H9 (cell line): ENCODE measurements at regions not wholly inside any gene's neighbourhood (a gene's known extent, or its start where the extent isn't known, plus 50 kb on each side); places are given as distances from the start of the nearest gene placed in this dataset.

Experiments
- DNase-seq: peaks from one replicate; pipeline ENCODE4 v3.0.0-alpha.2; 2017
- H2AFZ ChIP-seq: one replicate; pipeline ENCODE4 v1.6.1; 2013; ENCODE audit warnings: mild to moderate bottlenecking, low read length, control low read depth, moderate library complexity
- H2AK5ac ChIP-seq: 2 replicates; pipeline ENCODE4 v1.6.1; 2013; ENCODE audit warnings: low read length, control low read depth, mixed read lengths; ENCODE audit not compliant: insufficient read length
- H2BK120ac ChIP-seq: one replicate; pipeline ENCODE4 v1.6.1; 2013; ENCODE audit warnings: low read depth, mild to moderate bottlenecking, low read length, control low read depth, inconsistent platforms; ENCODE audit not compliant: poor library complexity, severe bottlenecking
- H2BK12ac ChIP-seq: 2 replicates; pipeline ENCODE4 v1.6.1; 2013; ENCODE audit warnings: low read length, control low read depth, mixed read lengths, low read depth; ENCODE audit not compliant: insufficient read length
- H2BK15ac ChIP-seq: 2 replicates; pipeline ENCODE4 v1.6.1; 2013; ENCODE audit warnings: low read depth, low read length, control low read depth
- H2BK20ac ChIP-seq: one replicate; pipeline ENCODE4 v1.6.1; 2013; ENCODE audit warnings: low read depth, mild to moderate bottlenecking, low read length, control low read depth, inconsistent platforms; ENCODE audit not compliant: poor library complexity, severe bottlenecking
- H2BK5ac ChIP-seq: 2 replicates; pipeline ENCODE4 v1.6.1; 2013; ENCODE audit warnings: low read length, control low read depth, mixed read lengths; ENCODE audit not compliant: insufficient read length
- H3K14ac ChIP-seq: 2 replicates; pipeline ENCODE4 v1.6.1; 2013; ENCODE audit warnings: low read length, control low read depth; ENCODE audit not compliant: insufficient read depth
- H3K18ac ChIP-seq: 2 replicates; pipeline ENCODE4 v1.6.1; 2013; ENCODE audit warnings: low read depth, mild to moderate bottlenecking, mixed read lengths, low read length, control low read depth; ENCODE audit not compliant: insufficient read length
- H3K23ac ChIP-seq: 2 replicates; pipeline ENCODE4 v1.6.1; 2013; ENCODE audit warnings: low read length, control low read depth, mixed read lengths, low read depth; ENCODE audit not compliant: insufficient read length
- H3K23me2 ChIP-seq: 2 replicates; pipeline ENCODE4 v1.6.1; 2013; ENCODE audit warnings: low read depth, mild to moderate bottlenecking, mixed read lengths, low read length, control low read depth; ENCODE audit not compliant: insufficient read length, poor library complexity, severe bottlenecking
- H3K27ac ChIP-seq: 2 replicates; pipeline ENCODE4 v1.5.1; 2013; ENCODE audit warnings: low read length, control low read depth, mixed read lengths, low read depth; ENCODE audit not compliant: insufficient read length
- H3K27me3 ChIP-seq: 2 replicates; pipeline ENCODE4 v1.6.1; 2013; ENCODE audit warnings: low read length, control low read depth, inconsistent platforms; ENCODE audit not compliant: insufficient read depth
- H3K4ac ChIP-seq: 2 replicates; pipeline ENCODE4 v1.6.1; 2013; ENCODE audit warnings: low read depth, mild to moderate bottlenecking, control low read depth, inconsistent platforms, low read length, moderate library complexity
- H3K4me1 ChIP-seq: 2 replicates; pipeline ENCODE4 v1.6.1; 2013; ENCODE audit warnings: low read length, control low read depth, inconsistent platforms; ENCODE audit not compliant: insufficient read depth
- H3K4me2 ChIP-seq: 2 replicates; pipeline ENCODE4 v1.6.1; 2013; ENCODE audit warnings: low read length, control low read depth, mixed read lengths; ENCODE audit not compliant: insufficient read length, insufficient read depth
- H3K56ac ChIP-seq: 2 replicates; pipeline ENCODE4 v1.6.1; 2013; ENCODE audit warnings: low read depth, mild to moderate bottlenecking, mixed read lengths, low read length, control low read depth; ENCODE audit not compliant: insufficient read length
- H3K79me1 ChIP-seq: 2 replicates; pipeline ENCODE4 v1.6.1; 2013; ENCODE audit warnings: low read depth, mild to moderate bottlenecking, moderate library complexity, low read length, control low read depth, inconsistent platforms; ENCODE audit not compliant: insufficient read depth, poor library complexity, severe bottlenecking
- H3K79me2 ChIP-seq: 2 replicates; pipeline ENCODE4 v1.6.1; 2013; ENCODE audit warnings: low read length, control low read depth, inconsistent platforms; ENCODE audit not compliant: insufficient read depth
- H3K9ac ChIP-seq: 2 replicates; pipeline ENCODE4 v1.6.1; 2013; ENCODE audit warnings: low read length, control low read depth, mixed read lengths; ENCODE audit not compliant: insufficient read length; ENCODE audit errors: extremely low read depth
- H3K9me3 ChIP-seq: one replicate; pipeline ENCODE4 v1.6.1; 2013; ENCODE audit warnings: low read depth, low read length, inconsistent platforms; ENCODE audit not compliant: control insufficient read depth
- H3T11ph ChIP-seq: one replicate; pipeline ENCODE4 v1.6.1; 2013; ENCODE audit warnings: mild to moderate bottlenecking, low read length, control low read depth, inconsistent platforms
- H4K20me1 ChIP-seq: one replicate; pipeline ENCODE4 v1.6.1; 2013; ENCODE audit not compliant: control insufficient read depth, insufficient read length, insufficient read depth
- H4K5ac ChIP-seq: 2 replicates; pipeline ENCODE4 v1.6.1; 2013; ENCODE audit warnings: low read depth, mild to moderate bottlenecking, mixed read lengths, low read length, control low read depth; ENCODE audit not compliant: insufficient read length
- H4K8ac ChIP-seq: replicated peaks from 2 replicates; pipeline ENCODE4 v1.6.1; 2013; ENCODE audit warnings: low read length, control low read depth, mixed read lengths, low read depth; ENCODE audit not compliant: insufficient read length
- H4K91ac ChIP-seq: 2 replicates; pipeline ENCODE4 v1.6.1; 2013; ENCODE audit warnings: low read depth, mild to moderate bottlenecking, moderate library complexity, mixed read lengths, low read length, control low read depth; ENCODE audit not compliant: insufficient read length
- H3K27ac Mint-ChIP-seq, 3 experiments: 2 replicates in 2 of 3; 3 replicates in 1 of 3; pipeline ENCODE4 v1.8.0; 2020 to 2021; ENCODE audit warnings: mixed read lengths in 3 of 3, mild to moderate bottlenecking in 1 of 3, moderate library complexity in 1 of 3
- H3K27me3 Mint-ChIP-seq: 2 replicates; pipeline ENCODE4 v1.8.0; 2021; ENCODE audit warnings: low read depth, mild to moderate bottlenecking, moderate library complexity, mixed read lengths
- H3K36me3 Mint-ChIP-seq, 3 experiments: 2 replicates in 2 of 3; 3 replicates in 1 of 3; pipeline ENCODE4 v1.8.0; 2020 to 2021; ENCODE audit warnings: low read depth in 3 of 3, mixed read lengths in 3 of 3; ENCODE audit not compliant: insufficient read depth in 1 of 3
- H3K4me1 Mint-ChIP-seq, 2 experiments: 2 replicates each; pipeline ENCODE4 v1.8.0; 2020; ENCODE audit warnings: mixed read lengths in 2 of 2
- H3K4me3 Mint-ChIP-seq, 2 experiments: 2 replicates in 1 of 2; 3 replicates in 1 of 2; pipeline ENCODE4 v1.8.0; 2020 to 2021; ENCODE audit warnings: mild to moderate bottlenecking in 2 of 2, mixed read lengths in 2 of 2, moderate library complexity in 1 of 2
- H3K9me3 Mint-ChIP-seq, 2 experiments: 2 replicates in 1 of 2; 3 replicates in 1 of 2; pipeline ENCODE4 v1.8.0; 2020; ENCODE audit warnings: mild to moderate bottlenecking in 2 of 2, mixed read lengths in 2 of 2, moderate library complexity in 1 of 2
- WGBS: extraction: QIAGEN DNeasy Blood & Tissue Kit; methylation state at CpG from one replicate; pipeline ENCODE4 v1.1.7; 2013; ENCODE audit warnings: missing lambda C conversion rate, low lambda C conversion rate, mixed read lengths; ENCODE audit not compliant: insufficient read length; ENCODE audit errors: extremely low coverage; 5-methylcytosine and 5-hydroxymethylcytosine counted together
- TF ChIP-seq, protein P1 (sequence below): fragments of 200-600 bp; sonication (generic); conservative IDR thresholded peaks from 3 replicates; pipeline ENCODE4 v1.8.0; 2021; ENCODE audit warnings: antibody characterized with exemption, mild to moderate bottlenecking

DNA sequence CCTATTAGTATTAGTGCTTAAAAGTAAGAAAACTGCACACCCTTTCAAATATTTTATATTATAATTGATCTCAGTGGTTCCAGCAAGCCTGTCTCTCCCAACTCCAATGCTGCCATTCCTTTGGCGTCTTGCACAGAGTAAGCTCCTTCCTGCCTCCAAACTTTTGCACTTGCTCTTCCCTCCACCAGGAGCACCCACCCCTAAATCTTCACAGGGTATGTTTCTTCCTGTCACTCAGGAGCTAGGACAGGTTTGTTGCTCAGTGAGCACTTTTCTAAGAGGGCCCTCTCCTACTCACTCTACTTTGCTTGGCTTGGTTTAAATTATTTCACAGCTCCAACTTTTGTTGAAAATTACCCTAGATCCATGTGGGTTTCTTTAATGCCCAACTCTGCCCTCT lies 189.1 kb upstream of the ADRA1B start:
- H3K27ac ChIP-seq: no peak overlapping the region
- H3K79me1 ChIP-seq: no peaks in the 10 kb centered on the region
- H3K23me2 ChIP-seq: no peaks in the 10 kb centered on the region
- H4K5ac ChIP-seq: no peak overlapping the region
- no peak overlapping the region for H3K27ac Mint-ChIP-seq
- H2BK15ac ChIP-seq: no peak overlapping the region
- no peak overlapping the region for H3K9ac ChIP-seq
- no peaks in the 10 kb centered on the region for H3K27me3 ChIP-seq
- peak; percentile 37 for DNase-seq
- no peaks in the 10 kb centered on the region for H3K79me2 ChIP-seq
- H3K9me3 Mint-ChIP-seq: no peaks in the 10 kb centered on the region
- no peak overlapping the region for H3K4me3 Mint-ChIP-seq
- no CpG with 5 or more reads among the region's 1 CpG for WGBS
- H2AFZ ChIP-seq: no peak overlapping the region
- H3K4me2 ChIP-seq: no peak overlapping the region
- no peak overlapping the region for H3K23ac ChIP-seq
- TF ChIP-seq, protein P1, sequence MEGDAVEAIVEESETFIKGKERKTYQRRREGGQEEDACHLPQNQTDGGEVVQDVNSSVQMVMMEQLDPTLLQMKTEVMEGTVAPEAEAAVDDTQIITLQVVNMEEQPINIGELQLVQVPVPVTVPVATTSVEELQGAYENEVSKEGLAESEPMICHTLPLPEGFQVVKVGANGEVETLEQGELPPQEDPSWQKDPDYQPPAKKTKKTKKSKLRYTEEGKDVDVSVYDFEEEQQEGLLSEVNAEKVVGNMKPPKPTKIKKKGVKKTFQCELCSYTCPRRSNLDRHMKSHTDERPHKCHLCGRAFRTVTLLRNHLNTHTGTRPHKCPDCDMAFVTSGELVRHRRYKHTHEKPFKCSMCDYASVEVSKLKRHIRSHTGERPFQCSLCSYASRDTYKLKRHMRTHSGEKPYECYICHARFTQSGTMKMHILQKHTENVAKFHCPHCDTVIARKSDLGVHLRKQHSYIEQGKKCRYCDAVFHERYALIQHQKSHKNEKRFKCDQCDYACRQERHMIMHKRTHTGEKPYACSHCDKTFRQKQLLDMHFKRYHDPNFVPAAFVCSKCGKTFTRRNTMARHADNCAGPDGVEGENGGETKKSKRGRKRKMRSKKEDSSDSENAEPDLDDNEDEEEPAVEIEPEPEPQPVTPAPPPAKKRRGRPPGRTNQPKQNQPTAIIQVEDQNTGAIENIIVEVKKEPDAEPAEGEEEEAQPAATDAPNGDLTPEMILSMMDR: peak; percentile 46
- H3K4me1 ChIP-seq: no peaks in the 10 kb centered on the region
- H2BK20ac ChIP-seq: no peak overlapping the region
- H2BK12ac ChIP-seq: no peak overlapping the region
- H4K91ac ChIP-seq: no peak overlapping the region
- no peaks in the 10 kb centered on the region for H3K36me3 Mint-ChIP-seq
- no peak overlapping the region for H3K14ac ChIP-seq
- no peak overlapping the region for H2AK5ac ChIP-seq
- no peaks in the 10 kb centered on the region for H4K20me1 ChIP-seq
- H3K9me3 ChIP-seq: no peaks in the 10 kb centered on the region
- no peak overlapping the region for H2BK5ac ChIP-seq
- H3K56ac ChIP-seq: no peak overlapping the region
- peaks cover 8 to 10% of the 10 kb centered on the region in 2 experiments for H3K4me1 Mint-ChIP-seq
- no peak overlapping the region for H3T11ph ChIP-seq
- no peak overlapping the region for H3K4ac ChIP-seq
- no peaks in the 10 kb centered on the region; the same call in 1 of the 2 replicates for H3K27me3 Mint-ChIP-seq
- H4K8ac ChIP-seq: no peak overlapping the region
- no peak overlapping the region for H2BK120ac ChIP-seq
- no peak overlapping the region for H3K18ac ChIP-seq
